ENCODE measurements at regions not wholly inside any gene's neighbourhood (a gene's known extent, or its start where the extent isn't known, plus 50 kb on each side); places are given as distances from the start of the nearest gene placed in this dataset.

- TF ChIP-seq CTCF (IDR thresholded peaks at IDR 0.05), result no peak
- no peak for TF ChIP-seq POLR2A (IDR thresholded peaks at IDR 0.05)
- TF ChIP-seq EP300 (IDR thresholded peaks at IDR 0.05), result no peak
- no peak for TF ChIP-seq POLR2AphosphoS5 (IDR thresholded peaks at IDR 0.05)
Observed at GRCh38 chr2:217444932-217445331, 557.9 kb downstream of the TNS1 start.
